H9 (cell line): ENCODE measurements at regions not wholly inside any gene's neighbourhood (a gene's known extent, or its start where the extent isn't known, plus 50 kb on each side); places are given as distances from the start of the nearest gene placed in this dataset.

Experiments used
- DNase-seq: peaks from one replicate; pipeline ENCODE4 v3.0.0-alpha.2; 2017
- H2AFZ ChIP-seq: one replicate; pipeline ENCODE4 v1.6.1; 2013; ENCODE audit warnings: mild to moderate bottlenecking, low read length, control low read depth, moderate library complexity
- H2AK5ac ChIP-seq: 2 replicates; pipeline ENCODE4 v1.6.1; 2013; ENCODE audit warnings: low read length, control low read depth, mixed read lengths; ENCODE audit not compliant: insufficient read length
- H2BK120ac ChIP-seq: one replicate; pipeline ENCODE4 v1.6.1; 2013; ENCODE audit warnings: low read depth, mild to moderate bottlenecking, low read length, control low read depth, inconsistent platforms; ENCODE audit not compliant: poor library complexity, severe bottlenecking
- H2BK12ac ChIP-seq: 2 replicates; pipeline ENCODE4 v1.6.1; 2013; ENCODE audit warnings: low read length, control low read depth, mixed read lengths, low read depth; ENCODE audit not compliant: insufficient read length
- H2BK15ac ChIP-seq: 2 replicates; pipeline ENCODE4 v1.6.1; 2013; ENCODE audit warnings: low read depth, low read length, control low read depth
- H2BK20ac ChIP-seq: one replicate; pipeline ENCODE4 v1.6.1; 2013; ENCODE audit warnings: low read depth, mild to moderate bottlenecking, low read length, control low read depth, inconsistent platforms; ENCODE audit not compliant: poor library complexity, severe bottlenecking
- H2BK5ac ChIP-seq: 2 replicates; pipeline ENCODE4 v1.6.1; 2013; ENCODE audit warnings: low read length, control low read depth, mixed read lengths; ENCODE audit not compliant: insufficient read length
- H3K14ac ChIP-seq: 2 replicates; pipeline ENCODE4 v1.6.1; 2013; ENCODE audit warnings: low read length, control low read depth; ENCODE audit not compliant: insufficient read depth
- H3K18ac ChIP-seq: 2 replicates; pipeline ENCODE4 v1.6.1; 2013; ENCODE audit warnings: low read depth, mild to moderate bottlenecking, mixed read lengths, low read length, control low read depth; ENCODE audit not compliant: insufficient read length
- H3K23ac ChIP-seq: 2 replicates; pipeline ENCODE4 v1.6.1; 2013; ENCODE audit warnings: low read length, control low read depth, mixed read lengths, low read depth; ENCODE audit not compliant: insufficient read length
- H3K23me2 ChIP-seq: 2 replicates; pipeline ENCODE4 v1.6.1; 2013; ENCODE audit warnings: low read depth, mild to moderate bottlenecking, mixed read lengths, low read length, control low read depth; ENCODE audit not compliant: insufficient read length, poor library complexity, severe bottlenecking
- H3K27ac ChIP-seq: 2 replicates; pipeline ENCODE4 v1.5.1; 2013; ENCODE audit warnings: low read length, control low read depth, mixed read lengths, low read depth; ENCODE audit not compliant: insufficient read length
- H3K27me3 ChIP-seq: 2 replicates; pipeline ENCODE4 v1.6.1; 2013; ENCODE audit warnings: low read length, control low read depth, inconsistent platforms; ENCODE audit not compliant: insufficient read depth
- H3K4ac ChIP-seq: 2 replicates; pipeline ENCODE4 v1.6.1; 2013; ENCODE audit warnings: low read depth, mild to moderate bottlenecking, control low read depth, inconsistent platforms, low read length, moderate library complexity
- H3K4me1 ChIP-seq: 2 replicates; pipeline ENCODE4 v1.6.1; 2013; ENCODE audit warnings: low read length, control low read depth, inconsistent platforms; ENCODE audit not compliant: insufficient read depth
- H3K4me2 ChIP-seq: 2 replicates; pipeline ENCODE4 v1.6.1; 2013; ENCODE audit warnings: low read length, control low read depth, mixed read lengths; ENCODE audit not compliant: insufficient read length, insufficient read depth
- H3K56ac ChIP-seq: 2 replicates; pipeline ENCODE4 v1.6.1; 2013; ENCODE audit warnings: low read depth, mild to moderate bottlenecking, mixed read lengths, low read length, control low read depth; ENCODE audit not compliant: insufficient read length
- H3K79me1 ChIP-seq: 2 replicates; pipeline ENCODE4 v1.6.1; 2013; ENCODE audit warnings: low read depth, mild to moderate bottlenecking, moderate library complexity, low read length, control low read depth, inconsistent platforms; ENCODE audit not compliant: insufficient read depth, poor library complexity, severe bottlenecking
- H3K79me2 ChIP-seq: 2 replicates; pipeline ENCODE4 v1.6.1; 2013; ENCODE audit warnings: low read length, control low read depth, inconsistent platforms; ENCODE audit not compliant: insufficient read depth
- H3K9ac ChIP-seq: 2 replicates; pipeline ENCODE4 v1.6.1; 2013; ENCODE audit warnings: low read length, control low read depth, mixed read lengths; ENCODE audit not compliant: insufficient read length; ENCODE audit errors: extremely low read depth
- H3K9me3 ChIP-seq: one replicate; pipeline ENCODE4 v1.6.1; 2013; ENCODE audit warnings: low read depth, low read length, inconsistent platforms; ENCODE audit not compliant: control insufficient read depth
- H3T11ph ChIP-seq: one replicate; pipeline ENCODE4 v1.6.1; 2013; ENCODE audit warnings: mild to moderate bottlenecking, low read length, control low read depth, inconsistent platforms
- H4K20me1 ChIP-seq: one replicate; pipeline ENCODE4 v1.6.1; 2013; ENCODE audit not compliant: control insufficient read depth, insufficient read length, insufficient read depth
- H4K5ac ChIP-seq: 2 replicates; pipeline ENCODE4 v1.6.1; 2013; ENCODE audit warnings: low read depth, mild to moderate bottlenecking, mixed read lengths, low read length, control low read depth; ENCODE audit not compliant: insufficient read length
- H4K8ac ChIP-seq: replicated peaks from 2 replicates; pipeline ENCODE4 v1.6.1; 2013; ENCODE audit warnings: low read length, control low read depth, mixed read lengths, low read depth; ENCODE audit not compliant: insufficient read length
- H4K91ac ChIP-seq: 2 replicates; pipeline ENCODE4 v1.6.1; 2013; ENCODE audit warnings: low read depth, mild to moderate bottlenecking, moderate library complexity, mixed read lengths, low read length, control low read depth; ENCODE audit not compliant: insufficient read length
- H3K27ac Mint-ChIP-seq, 3 experiments: 2 replicates in 2 of 3; 3 replicates in 1 of 3; pipeline ENCODE4 v1.8.0; 2020 to 2021; ENCODE audit warnings: mixed read lengths in 3 of 3, mild to moderate bottlenecking in 1 of 3, moderate library complexity in 1 of 3
- H3K27me3 Mint-ChIP-seq: 2 replicates; pipeline ENCODE4 v1.8.0; 2021; ENCODE audit warnings: low read depth, mild to moderate bottlenecking, moderate library complexity, mixed read lengths
- H3K36me3 Mint-ChIP-seq, 3 experiments: 2 replicates in 2 of 3; 3 replicates in 1 of 3; pipeline ENCODE4 v1.8.0; 2020 to 2021; ENCODE audit warnings: low read depth in 3 of 3, mixed read lengths in 3 of 3; ENCODE audit not compliant: insufficient read depth in 1 of 3
- H3K4me1 Mint-ChIP-seq, 2 experiments: 2 replicates each; pipeline ENCODE4 v1.8.0; 2020; ENCODE audit warnings: mixed read lengths in 2 of 2
- H3K4me3 Mint-ChIP-seq, 2 experiments: 2 replicates in 1 of 2; 3 replicates in 1 of 2; pipeline ENCODE4 v1.8.0; 2020 to 2021; ENCODE audit warnings: mild to moderate bottlenecking in 2 of 2, mixed read lengths in 2 of 2, moderate library complexity in 1 of 2
- H3K9me3 Mint-ChIP-seq, 2 experiments: 2 replicates in 1 of 2; 3 replicates in 1 of 2; pipeline ENCODE4 v1.8.0; 2020; ENCODE audit warnings: mild to moderate bottlenecking in 2 of 2, mixed read lengths in 2 of 2, moderate library complexity in 1 of 2
- WGBS: extraction: QIAGEN DNeasy Blood & Tissue Kit; methylation state at CpG from one replicate; pipeline ENCODE4 v1.1.7; 2013; ENCODE audit warnings: missing lambda C conversion rate, low lambda C conversion rate, mixed read lengths; ENCODE audit not compliant: insufficient read length; ENCODE audit errors: extremely low coverage; 5-methylcytosine and 5-hydroxymethylcytosine counted together
- TF ChIP-seq, protein P1 (sequence below): fragments of 200-600 bp; sonication (generic); conservative IDR thresholded peaks from 3 replicates; pipeline ENCODE4 v1.8.0; 2021; ENCODE audit warnings: antibody characterized with exemption, mild to moderate bottlenecking

- Histone ChIP-seq H3K27me3 (no peaks in the 10 kb centered on the region), H3K9me3 (no peaks in the 10 kb centered on the region), H4K91ac (no peak overlapping the region), H3K27ac (no peak overlapping the region), H2BK5ac (no peak overlapping the region), H3K79me1 (no peaks in the 10 kb centered on the region), H2BK15ac (no peak overlapping the region), H3K14ac (no peak overlapping the region), H3K4ac (no peak overlapping the region), H3K18ac (no peak overlapping the region), H3K23ac (no peak overlapping the region), H3K4me2 (no peak overlapping the region), H2AK5ac (no peak overlapping the region), H2BK20ac (no peak overlapping the region), H3K9ac (no peak overlapping the region), H2BK120ac (no peak overlapping the region), H2AFZ (no peak overlapping the region), H4K20me1 (no peaks in the 10 kb centered on the region), H3K79me2 (no peaks in the 10 kb centered on the region), H3K4me1 (peaks cover 10% of the 10 kb centered on the region; the same call in 1 of the 2 replicates), H4K8ac (no peak overlapping the region), H3T11ph (no peak overlapping the region), H3K23me2 (peaks cover 8% of the 10 kb centered on the region), H2BK12ac (no peak overlapping the region), H4K5ac (no peak overlapping the region), H3K56ac (no peak overlapping the region)
- no peaks in the 10 kb centered on the region for H3K36me3 Mint-ChIP-seq
- no CpG with 5 or more reads among the region's 9 CpGs for WGBS
- no peaks in the 10 kb centered on the region; a peak in 1 of 5 replicates for H3K9me3 Mint-ChIP-seq
- TF ChIP-seq, protein P1, sequence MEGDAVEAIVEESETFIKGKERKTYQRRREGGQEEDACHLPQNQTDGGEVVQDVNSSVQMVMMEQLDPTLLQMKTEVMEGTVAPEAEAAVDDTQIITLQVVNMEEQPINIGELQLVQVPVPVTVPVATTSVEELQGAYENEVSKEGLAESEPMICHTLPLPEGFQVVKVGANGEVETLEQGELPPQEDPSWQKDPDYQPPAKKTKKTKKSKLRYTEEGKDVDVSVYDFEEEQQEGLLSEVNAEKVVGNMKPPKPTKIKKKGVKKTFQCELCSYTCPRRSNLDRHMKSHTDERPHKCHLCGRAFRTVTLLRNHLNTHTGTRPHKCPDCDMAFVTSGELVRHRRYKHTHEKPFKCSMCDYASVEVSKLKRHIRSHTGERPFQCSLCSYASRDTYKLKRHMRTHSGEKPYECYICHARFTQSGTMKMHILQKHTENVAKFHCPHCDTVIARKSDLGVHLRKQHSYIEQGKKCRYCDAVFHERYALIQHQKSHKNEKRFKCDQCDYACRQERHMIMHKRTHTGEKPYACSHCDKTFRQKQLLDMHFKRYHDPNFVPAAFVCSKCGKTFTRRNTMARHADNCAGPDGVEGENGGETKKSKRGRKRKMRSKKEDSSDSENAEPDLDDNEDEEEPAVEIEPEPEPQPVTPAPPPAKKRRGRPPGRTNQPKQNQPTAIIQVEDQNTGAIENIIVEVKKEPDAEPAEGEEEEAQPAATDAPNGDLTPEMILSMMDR, result no peak
- DNase-seq, result no peak
- H3K27me3 Mint-ChIP-seq, result peaks cover 24% of the 10 kb centered on the region
- peaks cover 30 to 43% of the 10 kb centered on the region in 2 experiments for H3K4me1 Mint-ChIP-seq
- H3K4me3 Mint-ChIP-seq, result no peak overlapping the region
- H3K27ac Mint-ChIP-seq, result no peak overlapping the region
Observed at GRCh38 chr13:27360562-27360961, 63.9 kb upstream of the GTF3A start.
